Ascending aorta (tissue), 2 donors: ENCODE measurements at regions not wholly inside any gene's neighbourhood (a gene's known extent, or its start where the extent isn't known, plus 50 kb on each side); places are given as distances from the start of the nearest gene placed in this dataset.

Source experiments
- DNase-seq, 2 donors: peaks; one replicate each; pipeline ENCODE4 v3.0.0-alpha.2; 2019; ENCODE audit warnings: low spot score in 2 of 2
- H3K27ac ChIP-seq, 2 donors: fragments of 200-600 bp; sonication (generic); one replicate each; pipeline ENCODE4 v1.5.1; 2016 to 2017; ENCODE audit warnings: mild to moderate bottlenecking in 1 of 2
- H3K27me3 ChIP-seq: fragments of 200-600 bp; sonication (generic); one replicate; pipeline ENCODE4 v1.5.1; 2017
- H3K36me3 ChIP-seq, 2 donors: fragments of 200-600 bp; sonication (generic); one replicate each; pipeline ENCODE4 v1.5.1; 2016
- H3K4me1 ChIP-seq, 2 donors: fragments of 200-600 bp; sonication (generic); one replicate each; pipeline ENCODE4 v1.5.1; 2016 to 2017; ENCODE audit warnings: mild to moderate bottlenecking in 1 of 2
- H3K4me3 ChIP-seq, 2 donors: fragments of 200-600 bp; sonication (generic); one replicate each; pipeline ENCODE4 v1.5.1; 2016 to 2017; ENCODE audit warnings: mild to moderate bottlenecking in 1 of 2
- H3K9me3 ChIP-seq, 2 donors: fragments of 200-600 bp; sonication (generic); one replicate each; pipeline ENCODE4 v1.5.1; 2016
- intact Hi-C: fragments of 100-400 bp; cut with DNase I; formaldehyde crosslinking; loops from one replicate; pipeline ENCODE4 v1.15.1; 2023
- TF ChIP-seq, protein P1 (sequence below), 3 experiments: fragments of 200-600 bp in 2 of 3; fragments of 450-650 bp in 1 of 3; sonication (generic) in 2 of 3; IDR thresholded peaks; one replicate each; pipeline ENCODE4 v1.5.1; 2016 to 2019; ENCODE audit warnings: antibody characterized with exemption in 3 of 3, mild to moderate bottlenecking in 1 of 3, moderate library complexity in 1 of 3

- peaks cover 0 to 2% of the 10 kb centered on the region in 2 donors for H3K4me1 ChIP-seq
- TF ChIP-seq, protein P1, sequence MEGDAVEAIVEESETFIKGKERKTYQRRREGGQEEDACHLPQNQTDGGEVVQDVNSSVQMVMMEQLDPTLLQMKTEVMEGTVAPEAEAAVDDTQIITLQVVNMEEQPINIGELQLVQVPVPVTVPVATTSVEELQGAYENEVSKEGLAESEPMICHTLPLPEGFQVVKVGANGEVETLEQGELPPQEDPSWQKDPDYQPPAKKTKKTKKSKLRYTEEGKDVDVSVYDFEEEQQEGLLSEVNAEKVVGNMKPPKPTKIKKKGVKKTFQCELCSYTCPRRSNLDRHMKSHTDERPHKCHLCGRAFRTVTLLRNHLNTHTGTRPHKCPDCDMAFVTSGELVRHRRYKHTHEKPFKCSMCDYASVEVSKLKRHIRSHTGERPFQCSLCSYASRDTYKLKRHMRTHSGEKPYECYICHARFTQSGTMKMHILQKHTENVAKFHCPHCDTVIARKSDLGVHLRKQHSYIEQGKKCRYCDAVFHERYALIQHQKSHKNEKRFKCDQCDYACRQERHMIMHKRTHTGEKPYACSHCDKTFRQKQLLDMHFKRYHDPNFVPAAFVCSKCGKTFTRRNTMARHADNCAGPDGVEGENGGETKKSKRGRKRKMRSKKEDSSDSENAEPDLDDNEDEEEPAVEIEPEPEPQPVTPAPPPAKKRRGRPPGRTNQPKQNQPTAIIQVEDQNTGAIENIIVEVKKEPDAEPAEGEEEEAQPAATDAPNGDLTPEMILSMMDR (IDR thresholded peaks at IDR 0.05) = no peak
- no peak overlapping the region for H3K27ac ChIP-seq
- intact Hi-C loops = no loop called here
- H3K9me3 ChIP-seq = no peaks in the 10 kb centered on the region
- no peaks in the 10 kb centered on the region for H3K36me3 ChIP-seq
- no peak for DNase-seq
- no peaks in the 10 kb centered on the region for H3K27me3 ChIP-seq
- H3K4me3 ChIP-seq = no peak overlapping the region
These were observed 599.1 kb downstream of the NYAP2 start for GRCh38 chr2:225998653-225999052.

GRCh38 chr2:225998116-225998515 lies 598.6 kb downstream of the NYAP2 start:
- TF ChIP-seq, protein P1 (IDR thresholded peaks at IDR 0.05) = no peak
- intact Hi-C loops = no loop called here
- no peaks in the 10 kb centered on the region for H3K27me3 ChIP-seq

GRCh38 chr2:225996462-225996828 lies 596.9 kb downstream of the NYAP2 start:
- no peak for DNase-seq
- no peaks in the 10 kb centered on the region for H3K9me3 ChIP-seq
- TF ChIP-seq, protein P1 (IDR thresholded peaks at IDR 0.05) = no peak
- H3K4me1 ChIP-seq = no peaks in the 10 kb centered on the region
- intact Hi-C loops = no loop called here
- H3K4me3 ChIP-seq = no peak overlapping the region
- H3K27ac ChIP-seq = no peak overlapping the region
- H3K36me3 ChIP-seq = no peaks in the 10 kb centered on the region
- H3K27me3 ChIP-seq = no peaks in the 10 kb centered on the region

More at GRCh38 chr2:225998116-225998515, 598.6 kb downstream of the NYAP2 start:
- H3K4me1 ChIP-seq = peaks cover 0 to 2% of the 10 kb centered on the region in 2 donors
- H3K36me3 ChIP-seq = no peaks in the 10 kb centered on the region
- no peak overlapping the region for H3K27ac ChIP-seq
- DNase-seq = no peak
- H3K9me3 ChIP-seq = no peaks in the 10 kb centered on the region
- H3K4me3 ChIP-seq = no peak overlapping the region

DNA sequence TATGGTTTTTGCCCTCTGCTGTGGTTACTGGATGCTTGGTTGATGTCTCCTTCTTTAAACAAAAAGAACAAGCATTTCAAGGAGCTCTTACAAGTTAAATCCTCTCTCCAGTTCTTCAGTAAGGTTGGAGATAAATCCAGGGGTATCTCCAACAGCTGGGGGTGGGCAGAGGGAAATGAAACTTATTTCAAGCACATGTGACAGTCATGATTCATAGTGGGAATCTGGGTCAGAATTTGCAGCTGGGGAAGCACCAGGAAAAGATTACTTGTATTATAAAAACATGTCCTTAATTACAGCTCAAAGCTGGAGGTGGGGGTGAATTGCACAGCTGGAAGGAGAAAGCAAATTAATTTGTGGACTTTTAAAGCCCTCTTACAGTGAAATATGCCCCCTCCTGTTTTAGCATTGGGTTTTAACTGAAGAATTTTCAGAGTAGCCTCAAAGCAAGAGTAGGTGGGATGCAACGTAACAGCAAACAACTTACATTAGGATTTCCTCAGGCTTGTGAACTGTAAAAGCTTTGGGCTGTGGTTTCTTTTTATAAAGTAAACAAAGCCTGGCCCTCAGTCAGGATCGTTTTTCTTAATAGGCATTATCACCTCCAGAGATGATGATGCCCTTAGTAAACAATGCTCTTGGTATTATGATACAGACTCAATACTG lies 596.4 kb downstream of the NYAP2 start:
- DNase-seq = no peak
- TF ChIP-seq, protein P1 (IDR thresholded peaks at IDR 0.05) = no peak
- intact Hi-C loops = no loop called here
- Histone ChIP-seq H3K27ac (no peak overlapping the region), H3K27me3 (no peaks in the 10 kb centered on the region), H3K9me3 (no peaks in the 10 kb centered on the region), H3K4me1 (no peaks in the 10 kb centered on the region), H3K36me3 (no peaks in the 10 kb centered on the region), H3K4me3 (no peak overlapping the region)

- no peaks in the 10 kb centered on the region for H3K4me1 ChIP-seq
- H3K27ac ChIP-seq = no peak overlapping the region
- no peaks in the 10 kb centered on the region for H3K9me3 ChIP-seq
- DNase-seq = no peak
- no peaks in the 10 kb centered on the region for H3K27me3 ChIP-seq
- TF ChIP-seq, protein P1 (IDR thresholded peaks at IDR 0.05) = no peak
- no peaks in the 10 kb centered on the region for H3K36me3 ChIP-seq
- no peak overlapping the region for H3K4me3 ChIP-seq
- intact Hi-C loops = no loop called here
These were observed 595.4 kb downstream of the NYAP2 start for GRCh38 chr2:225994748-225995405.
